NCI-H1048 (cell line): ENCODE measurements at regions not wholly inside any gene's neighbourhood (a gene's known extent, or its start where the extent isn't known, plus 50 kb on each side); places are given as distances from the start of the nearest gene placed in this dataset.

Experiments used
- DNase-seq: peaks from one replicate; lab custom pipeline; 2025; lab: John Stamatoyannopoulos, UW

GRCh38 chr3:56894881-56895431 is 93.2 kb upstream of the ARHGEF3 start:
- no peak for DNase-seq

GRCh38 chr3:56890448-56891091 is 88.8 kb upstream of the ARHGEF3 start:
- DNase-seq, result no peak

- no peak for DNase-seq
Observed at GRCh38 chr3:56889131-56889530, 87.4 kb upstream of the ARHGEF3 start.

GRCh38 chr3:56887402-56888025 is 85.8 kb upstream of the ARHGEF3 start:
- no peak for DNase-seq

GRCh38 chr3:56886314-56886713 is 84.6 kb upstream of the ARHGEF3 start:
- no peak for DNase-seq

GRCh38 chr3:56885879-56886278 is 84.1 kb upstream of the ARHGEF3 start:
- no peak for DNase-seq

GRCh38 chr3:56885453-56885852 is 83.7 kb upstream of the ARHGEF3 start:
- no peak for DNase-seq

DNA sequence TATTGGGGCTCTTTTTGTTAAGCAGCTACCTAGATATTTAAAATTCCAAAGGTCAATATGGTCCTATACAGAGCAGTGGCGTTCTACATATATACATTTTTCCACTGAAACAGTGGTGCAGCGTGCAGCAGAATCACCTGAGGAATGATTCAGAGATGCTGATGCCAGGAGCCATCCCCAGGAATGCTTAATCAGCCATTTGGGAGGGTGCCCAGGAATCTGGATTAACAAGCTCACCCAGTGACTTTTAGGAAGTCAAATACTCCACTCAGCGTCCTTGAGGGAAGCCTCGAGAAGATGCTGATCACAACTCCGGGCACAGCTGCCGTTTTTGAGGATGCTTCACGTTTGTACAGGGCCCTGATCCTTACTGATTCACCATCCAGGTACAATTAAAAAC is 82.6 kb upstream of the ARHGEF3 start:
- no peak for DNase-seq

- DNase-seq, result no peak
Observed at GRCh38 chr3:56883828-56884227, 82.1 kb upstream of the ARHGEF3 start.

GRCh38 chr3:56882896-56883295 is 81.1 kb upstream of the ARHGEF3 start:
- no peak for DNase-seq

GRCh38 chr3:56881841-56882240 is 80.1 kb upstream of the ARHGEF3 start:
- DNase-seq, result no peak

DNA sequence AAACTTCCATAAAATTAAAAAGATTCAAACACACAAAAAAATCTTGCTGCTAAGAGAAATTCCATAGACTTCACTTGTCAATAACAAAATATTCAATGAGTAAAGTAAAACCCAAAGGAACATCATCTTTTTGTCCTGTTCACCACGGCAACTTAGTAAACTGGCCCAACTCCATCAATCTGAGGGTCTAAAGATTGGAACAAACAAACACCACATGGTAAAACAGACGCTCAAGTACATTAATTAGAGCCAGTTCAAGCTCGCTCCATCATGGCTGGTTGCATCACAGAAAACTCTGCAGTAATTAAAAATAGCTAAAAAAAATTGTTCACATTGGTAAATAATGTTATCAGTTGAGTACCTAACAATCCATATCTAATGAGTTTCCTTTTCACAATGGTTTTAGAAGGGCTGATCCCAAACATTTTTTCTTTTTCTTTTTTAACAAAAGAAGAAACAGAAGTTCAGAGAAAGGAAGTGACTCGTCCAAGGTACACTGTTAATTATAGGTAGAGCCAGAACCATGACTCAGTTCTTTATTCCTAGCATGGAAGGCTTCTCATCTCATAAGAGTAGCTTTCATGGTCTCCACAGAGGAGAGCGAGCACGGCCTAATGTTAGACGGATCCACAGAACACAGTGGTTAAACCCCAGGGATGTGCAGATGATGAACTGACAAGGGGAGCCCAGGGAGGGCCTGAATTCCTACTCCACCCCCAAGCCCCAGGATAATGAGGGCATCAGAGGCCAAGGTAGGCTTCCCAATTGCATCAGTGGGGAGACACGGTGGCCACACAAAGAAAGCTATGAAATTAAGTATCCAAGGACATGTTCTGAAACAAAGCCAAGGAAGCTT is 79.2 kb upstream of the ARHGEF3 start:
- no peak for DNase-seq

DNA sequence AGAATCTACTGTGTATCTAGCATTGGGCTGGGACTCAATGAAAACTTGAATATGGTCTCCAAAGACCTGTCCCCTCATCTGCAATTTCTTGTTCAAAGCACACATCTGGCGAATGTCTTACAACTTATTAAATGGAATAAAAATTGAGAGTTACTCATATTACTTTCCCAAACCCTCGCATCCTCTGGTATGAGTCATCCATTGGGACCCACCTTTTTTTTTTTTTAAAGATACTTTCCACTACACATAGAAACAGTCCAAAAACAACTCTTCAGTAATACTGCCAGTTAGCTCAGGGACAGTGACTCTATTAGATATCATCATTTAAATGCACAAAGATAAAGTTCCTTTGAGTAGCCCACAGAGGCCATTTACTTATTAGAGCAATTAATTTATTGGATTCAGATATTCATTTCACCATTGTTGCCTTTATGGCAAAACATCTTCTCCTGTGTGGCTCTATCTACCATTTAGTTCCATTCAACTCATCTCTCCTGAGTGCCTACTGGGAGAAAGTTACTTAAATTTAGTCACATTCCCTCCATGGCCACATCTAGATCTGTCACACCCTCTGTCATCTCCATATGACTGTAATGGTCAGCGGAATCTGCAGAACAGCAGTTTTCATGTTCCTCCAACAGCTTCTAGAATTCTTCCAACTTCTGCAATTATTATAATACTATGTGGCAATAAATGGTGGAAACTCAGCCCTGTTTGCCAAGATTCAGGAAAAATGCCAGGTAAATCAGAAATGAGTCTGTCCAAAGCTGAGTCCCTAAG is 77.9 kb upstream of the ARHGEF3 start:
- no peak for DNase-seq

DNA sequence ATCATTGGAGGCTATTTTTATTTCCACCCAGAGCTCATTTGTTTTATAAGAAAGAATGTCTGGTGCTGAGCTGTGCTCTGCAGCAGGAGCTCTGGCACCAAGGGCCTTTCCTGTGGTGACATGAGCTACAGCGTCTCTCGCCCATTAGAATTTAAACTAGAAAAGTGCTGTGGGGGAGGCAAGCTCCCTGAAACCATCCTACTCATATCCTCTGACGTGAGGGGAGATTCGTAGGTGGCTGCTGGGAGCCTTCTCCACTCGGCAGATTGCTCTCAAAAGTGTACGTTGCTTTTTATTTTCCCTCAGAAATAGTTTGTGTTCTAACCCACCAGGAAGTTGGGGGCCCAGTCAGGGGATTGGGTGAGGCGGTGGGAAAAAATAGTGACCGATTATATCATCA is 76.3 kb upstream of the ARHGEF3 start:
- no peak for DNase-seq

- no peak for DNase-seq
Observed at GRCh38 chr3:56876916-56877315, 75.2 kb upstream of the ARHGEF3 start.

DNA sequence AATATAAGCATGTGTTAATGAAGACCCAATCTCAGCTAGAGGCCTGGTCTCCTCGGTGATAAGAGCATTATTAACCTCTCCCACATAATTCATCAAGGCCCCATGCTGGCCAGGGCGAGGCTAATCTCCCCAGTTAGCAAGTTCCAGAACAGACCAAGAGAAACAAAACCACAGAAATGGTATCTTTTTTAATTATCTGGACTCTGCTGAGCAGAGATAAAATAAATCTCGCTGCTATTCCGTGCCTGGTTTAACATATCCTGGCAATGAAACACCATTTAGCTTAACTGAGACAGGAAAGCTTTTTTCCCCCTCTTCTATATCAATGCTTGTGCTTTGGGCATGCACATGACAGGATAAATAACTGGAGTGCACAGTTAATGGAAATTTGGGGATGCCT is 72.5 kb upstream of the ARHGEF3 start:
- no peak for DNase-seq

DNA sequence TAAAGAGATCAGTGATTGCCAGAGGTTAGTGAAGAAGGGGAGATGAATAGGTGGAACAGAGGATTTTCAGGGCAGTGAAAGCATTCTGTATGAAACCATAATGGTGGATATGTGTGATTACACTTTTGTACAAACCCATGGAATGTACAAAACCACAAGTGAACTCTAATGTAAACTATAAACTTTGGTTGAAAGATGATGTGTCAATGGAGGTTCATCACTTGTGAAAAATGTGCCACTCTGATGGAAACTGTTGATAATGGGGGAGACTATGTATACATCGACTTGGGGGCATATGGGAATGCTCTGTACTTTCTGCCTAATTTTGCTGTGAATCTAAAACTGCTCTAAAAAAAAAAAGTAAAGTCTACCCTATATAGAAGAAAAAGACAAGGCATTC is 68.7 kb upstream of the ARHGEF3 start:
- DNase-seq, result no peak

- no peak for DNase-seq
Observed at GRCh38 chr3:56869157-56869889, 67.6 kb upstream of the ARHGEF3 start.

- no peak for DNase-seq
Observed at GRCh38 chr3:56868706-56869105, 67.0 kb upstream of the ARHGEF3 start.

DNA sequence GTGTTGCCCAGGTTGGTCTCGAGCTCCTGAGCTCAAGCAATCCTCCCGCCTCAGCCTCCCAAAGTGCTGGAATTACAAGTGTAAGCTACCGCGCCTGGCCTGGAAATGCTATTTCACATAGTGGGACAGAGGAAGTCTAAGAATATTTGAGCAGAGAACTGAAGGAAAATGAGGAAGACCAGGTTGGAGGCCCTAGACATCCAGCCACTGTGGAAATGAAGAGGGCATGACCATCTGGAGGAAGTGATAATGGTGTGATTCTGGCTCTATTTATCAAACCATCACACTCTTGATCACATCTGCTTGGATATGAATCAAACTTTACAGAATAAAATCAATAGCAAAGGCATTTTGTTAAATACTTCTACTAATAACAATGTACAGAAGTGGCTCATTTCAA is 65.9 kb upstream of the ARHGEF3 start:
- no peak for DNase-seq

DNA sequence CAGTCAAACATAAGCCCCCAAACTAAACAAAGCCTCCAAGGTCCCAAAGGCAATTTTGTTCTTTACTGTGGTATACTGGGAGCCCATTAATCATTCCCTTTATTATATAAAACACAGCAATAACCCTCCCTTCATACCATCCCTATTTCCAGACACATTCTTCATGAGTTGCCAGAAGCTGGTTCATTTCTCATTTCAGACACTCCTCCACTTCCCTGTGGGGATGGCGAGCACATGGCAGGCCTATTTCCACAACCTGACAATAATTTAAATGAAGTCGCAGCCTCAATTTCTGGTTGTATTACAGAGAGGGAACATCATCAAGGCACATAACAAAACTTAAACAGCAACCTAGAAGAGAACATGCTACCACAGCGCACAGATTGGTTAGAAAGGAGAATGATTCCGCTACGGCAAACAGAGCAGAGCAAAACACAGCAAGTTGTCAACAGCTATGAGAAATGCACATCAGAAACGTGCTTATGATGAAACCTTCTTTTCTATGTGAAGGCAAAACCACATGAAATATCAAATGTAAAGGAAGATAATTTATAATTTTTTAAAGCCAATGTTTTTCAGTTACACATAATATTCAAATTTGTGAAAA is 63.3 kb upstream of the ARHGEF3 start:
- no peak for DNase-seq
